Left ventricle myocardium superior (tissue), 1 donor: ENCODE measurements at regions not wholly inside any gene's neighbourhood (a gene's known extent, or its start where the extent isn't known, plus 50 kb on each side); places are given as distances from the start of the nearest gene placed in this dataset.
"Not testable (repeated sequence)": the region's sequence is repeated elsewhere in the genome, so short reads cannot be mapped to it uniquely, and the experiment has no call there.

ENCODE experiments used
- ATAC-seq: fragments of 200-7000 bp; cut with Tn5 transposase; one replicate; pipeline ENCODE4 v1.9.1; 2020; ENCODE audit warnings: mild to moderate bottlenecking, moderate library complexity
- DNase-seq: peaks from one replicate; pipeline ENCODE4 v3.0.0-alpha.2; 2020
- intact Hi-C: fragments of 100-400 bp; cut with micrococcal nuclease; formaldehyde crosslinking; loops from one replicate; pipeline ENCODE4 v1.11.0; 2022
- donor health status: DM: no; HTN: yes; CAD: no; lungs with severe emphysema.

DNA sequence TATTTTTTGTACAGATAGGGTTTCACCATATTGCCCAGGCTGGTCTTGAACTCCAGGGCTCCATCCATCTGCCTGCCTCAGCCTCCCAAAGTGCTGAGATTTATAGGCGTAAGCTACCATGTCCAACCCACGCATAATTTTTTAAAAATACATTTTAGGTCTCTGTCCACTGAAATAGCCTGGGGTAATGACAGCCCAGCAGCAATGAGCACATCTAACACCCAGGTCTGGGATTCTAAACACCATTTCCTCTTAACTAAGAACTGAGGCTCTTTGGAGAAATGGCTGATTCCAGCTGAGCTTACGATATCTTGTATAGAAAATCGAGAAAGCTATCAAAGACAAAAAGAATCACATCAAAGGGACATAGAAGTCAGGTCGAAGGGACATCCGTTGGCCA, 245.3 kb downstream of the PARN start:
- no peak for ATAC-seq
- intact Hi-C loops = no loop called here
- no peak for DNase-seq

DNA sequence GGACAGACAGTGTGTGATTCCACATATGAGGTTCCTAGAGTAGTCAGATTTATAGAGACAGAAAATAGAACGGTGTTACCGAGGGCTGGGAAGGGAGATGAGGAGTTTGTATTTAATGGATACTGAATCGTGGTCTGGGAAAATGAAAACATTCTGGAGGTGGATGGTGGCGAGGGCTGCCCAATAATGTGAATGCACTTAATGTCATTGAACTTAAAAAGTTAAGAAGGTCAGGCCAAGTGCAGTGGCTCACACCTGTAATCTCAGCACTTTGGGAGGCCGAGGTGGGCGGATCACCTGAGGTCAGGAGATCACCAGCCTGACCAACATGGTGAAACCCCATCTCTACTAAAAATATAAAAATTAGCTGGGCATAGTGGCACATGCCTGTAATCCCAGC, 246.2 kb downstream of the PARN start:
- intact Hi-C loops, DNase-seq, ATAC-seq: not testable (repeated sequence)

DNA sequence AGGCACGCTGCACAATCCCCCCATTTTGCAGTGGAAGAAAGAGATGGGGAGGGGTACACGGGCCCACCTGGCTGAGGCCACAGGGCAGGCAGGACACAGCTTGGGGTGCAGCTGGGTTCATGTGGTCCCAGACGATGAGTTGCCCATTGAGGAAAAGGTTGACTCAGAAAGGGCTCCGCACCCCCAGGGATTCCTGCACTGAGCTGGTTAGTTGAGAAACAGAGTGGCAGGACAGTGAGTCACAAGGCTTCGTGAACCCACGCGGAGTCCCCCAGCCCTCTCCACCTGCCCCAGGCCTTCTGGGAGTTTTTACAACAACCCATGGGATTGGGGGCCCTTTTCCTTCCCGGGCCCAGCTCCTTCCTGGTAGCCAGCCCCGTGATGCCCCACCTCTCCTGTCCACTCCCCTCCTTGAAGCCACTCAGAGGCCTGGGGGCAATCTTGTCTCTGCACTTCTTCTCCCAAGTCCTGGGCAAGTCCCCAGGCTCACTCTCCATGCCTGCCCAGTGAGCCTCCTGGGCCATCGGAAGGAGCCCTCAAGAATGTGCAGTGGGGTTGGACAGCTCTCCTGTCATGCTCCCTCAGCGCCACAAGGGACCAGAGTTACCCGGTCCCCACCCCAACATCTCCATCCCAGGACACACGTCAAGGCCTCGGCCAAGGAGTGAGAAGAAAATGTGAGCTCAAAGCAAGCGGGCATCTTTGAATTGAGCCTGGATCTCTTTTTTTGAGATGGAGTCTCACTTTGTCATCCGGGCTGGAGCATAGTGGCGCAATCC, 251.2 kb downstream of the PARN start:
- no peak for DNase-seq
- no peak for ATAC-seq
- intact Hi-C loops = no loop called here

GRCh38 chr16:14378131-14378551, 251.9 kb downstream of the PARN start:
- no peak for DNase-seq
- no peak for ATAC-seq
- intact Hi-C loops = no loop called here

- no peak for ATAC-seq
- DNase-seq = no peak
- intact Hi-C loops = no loop called here
These were observed 252.7 kb downstream of the PARN start for GRCh38 chr16:14377326-14377725.

DNA sequence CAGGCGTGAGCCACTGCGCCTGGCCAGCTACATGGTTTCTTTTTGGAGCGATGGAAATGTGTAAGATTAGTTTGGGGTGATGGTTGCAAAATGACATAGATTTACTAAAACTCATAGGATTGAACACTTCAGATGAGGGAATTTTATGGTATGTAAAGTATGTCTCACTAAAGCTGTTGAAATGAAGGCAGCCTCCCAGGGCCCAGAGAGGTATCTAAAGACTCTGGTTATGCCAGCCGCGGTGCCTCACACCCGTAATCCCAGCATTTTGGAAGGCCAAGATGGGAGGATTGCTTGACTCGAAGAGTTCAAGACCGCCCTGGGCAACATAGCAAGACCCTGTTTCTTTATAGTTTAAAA, 254.9 kb downstream of the PARN start:
- DNase-seq (no peak), ATAC-seq (no peak)
- intact Hi-C loops = no loop called here

GRCh38 chr16:14374451-14375131, 255.5 kb downstream of the PARN start:
- ATAC-seq = no peak
- intact Hi-C loops = no loop called here
- DNase-seq = no peak

- ATAC-seq (no peak), DNase-seq (no peak)
These were observed 256.2 kb downstream of the PARN start for GRCh38 chr16:14373896-14374295.

GRCh38 chr16:14373406-14373805, 256.7 kb downstream of the PARN start:
- DNase-seq = no peak
- no peak for ATAC-seq
- intact Hi-C loops = no loop called here

More at GRCh38 chr16:14373896-14374295, 256.2 kb downstream of the PARN start:
- intact Hi-C loops = no loop called here

DNA sequence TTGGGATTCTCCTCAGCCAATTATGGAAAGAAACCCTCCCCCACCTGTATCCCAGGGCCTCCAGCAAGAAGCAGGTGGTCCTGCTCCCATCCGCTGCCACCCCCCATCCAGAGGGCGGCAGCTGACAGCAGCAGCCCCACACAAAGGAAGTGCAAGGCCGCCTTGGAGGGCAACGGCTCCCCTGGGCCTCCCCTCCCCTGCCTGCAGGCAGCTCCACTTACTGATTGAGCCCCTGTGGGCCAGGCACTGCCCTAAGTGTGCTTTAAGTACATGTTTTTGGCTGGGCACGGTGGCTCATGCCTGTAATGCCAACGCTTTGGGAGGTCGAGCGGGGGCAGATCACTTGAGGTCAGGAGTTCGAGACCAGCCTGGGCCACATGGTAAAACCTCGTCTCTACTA, 257.6 kb downstream of the PARN start:
- intact Hi-C loops = no loop called here
- ATAC-seq = no peak
- no peak for DNase-seq

- intact Hi-C loops = no loop called here
- ATAC-seq = no peak
- no peak for DNase-seq
These were observed 258.2 kb downstream of the PARN start for GRCh38 chr16:14371778-14372431.

DNA sequence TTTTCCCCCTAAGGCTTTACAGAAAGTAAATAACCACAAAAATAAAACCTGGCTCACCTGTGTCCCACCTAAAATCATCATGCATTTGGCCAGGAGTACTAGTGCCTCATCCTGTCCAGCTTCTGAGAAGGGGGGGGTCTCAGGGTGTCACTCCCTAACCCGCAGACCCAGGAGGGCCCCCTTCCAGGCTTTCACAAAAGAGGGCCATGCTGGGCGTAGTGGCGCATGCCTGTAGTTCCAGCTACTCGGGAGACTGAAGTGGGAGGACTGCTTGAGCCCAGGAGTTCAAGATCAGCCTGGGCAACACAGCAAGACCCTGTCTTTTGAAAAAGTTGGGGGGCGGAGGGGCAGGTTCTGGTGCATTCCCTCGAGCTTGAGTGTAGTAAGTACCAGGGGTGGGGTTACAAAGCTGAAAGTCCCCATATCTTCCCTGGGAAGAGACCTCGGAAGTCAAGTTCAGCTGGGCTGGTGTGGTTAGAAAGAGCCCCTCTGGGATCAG, 259.3 kb downstream of the PARN start:
- intact Hi-C loops = no loop called here
- ATAC-seq (no peak), DNase-seq (no peak)

DNA sequence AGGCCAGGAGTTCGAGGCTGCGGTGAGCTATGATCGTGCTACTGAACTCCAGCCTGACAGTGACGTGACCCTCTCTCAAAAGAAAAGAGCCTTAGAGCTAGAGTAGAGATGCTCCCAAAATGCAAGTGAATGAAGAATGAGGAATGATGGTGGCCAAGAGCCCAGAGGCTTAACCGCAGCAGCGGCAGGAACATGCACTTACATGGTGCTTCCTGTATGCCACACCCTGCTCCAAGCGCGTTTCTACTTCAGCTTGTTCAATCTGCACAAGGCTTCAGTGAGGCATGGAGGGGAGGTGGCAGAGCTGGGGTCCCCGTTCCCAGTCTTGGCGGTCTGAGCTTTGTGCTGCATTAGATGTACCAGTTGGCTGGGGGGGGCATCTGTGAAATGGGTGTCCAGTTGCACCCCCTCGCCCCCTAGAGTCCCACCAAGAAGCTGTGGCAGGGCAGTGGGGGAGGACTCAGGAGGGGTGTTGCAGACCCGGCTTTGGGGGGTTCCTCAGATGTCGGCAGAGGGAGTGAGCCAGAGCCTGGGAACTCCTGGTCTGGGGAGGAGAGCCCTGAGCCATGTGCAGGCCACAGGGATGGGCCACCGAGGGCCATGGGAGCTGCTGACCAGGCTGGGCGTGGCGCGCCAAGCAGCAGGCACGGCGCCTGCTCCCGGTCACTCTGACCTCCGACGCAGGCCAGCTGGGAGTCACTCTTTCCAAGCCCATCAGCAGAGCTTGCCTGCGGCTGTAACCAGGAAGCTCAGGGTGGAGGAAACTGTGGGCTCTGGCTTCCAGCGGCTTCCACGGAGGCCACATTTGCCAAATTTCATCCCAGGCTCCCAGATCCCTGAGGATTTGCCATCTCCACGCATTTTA, 260.1 kb downstream of the PARN start:
- intact Hi-C loops = no loop called here
- ATAC-seq (peak; percentile 87), DNase-seq (peak; percentile 76)

DNA sequence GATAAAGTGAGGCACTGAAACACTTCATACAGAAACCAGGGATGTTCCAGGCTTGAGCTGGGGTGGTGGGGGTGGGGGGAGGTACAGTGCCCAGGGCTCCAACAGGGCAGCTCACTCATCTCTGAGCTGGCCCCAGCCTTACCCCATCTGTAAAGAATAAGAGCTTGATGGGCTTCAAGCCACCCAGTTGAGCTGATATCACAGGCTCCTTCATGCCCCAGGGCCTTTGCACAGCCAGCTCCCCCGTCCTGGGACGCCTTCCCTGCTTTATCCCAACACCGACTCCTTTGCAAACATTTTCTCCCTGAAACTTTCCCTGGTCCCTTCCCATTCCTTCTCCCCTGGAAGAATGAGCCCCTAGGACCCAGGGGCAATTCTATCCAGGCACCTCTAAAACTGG, 261.7 kb downstream of the PARN start:
- intact Hi-C loops = no loop called here
- DNase-seq = no peak

GRCh38 chr16:14366974-14367707, 262.9 kb downstream of the PARN start:
- ATAC-seq = no peak
- intact Hi-C loops = no loop called here
- DNase-seq = no peak

More for the DNA sequence above, 261.7 kb downstream of the PARN start:
- ATAC-seq = no peak

DNA sequence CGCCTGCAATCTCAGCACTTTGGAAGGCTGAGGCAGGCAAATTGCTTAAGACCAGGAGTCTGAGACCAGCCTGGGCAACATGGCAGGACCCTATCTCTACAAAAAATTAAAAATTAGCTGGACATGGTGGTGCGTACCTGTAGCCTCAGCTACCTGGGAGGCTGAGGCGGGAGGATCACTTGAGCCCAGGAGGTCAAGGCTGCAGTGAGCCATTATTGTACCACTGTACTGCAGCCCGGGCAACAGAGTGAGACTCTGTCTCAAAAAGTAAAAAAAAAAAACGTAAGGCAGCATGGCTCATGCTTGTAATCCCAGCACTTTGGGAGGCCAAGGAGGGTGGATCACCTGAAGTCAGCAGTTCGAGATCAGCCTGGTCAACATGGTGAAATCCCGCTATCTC, 263.6 kb downstream of the PARN start:
- intact Hi-C loops = no loop called here
- DNase-seq = no peak
- no peak for ATAC-seq

DNA sequence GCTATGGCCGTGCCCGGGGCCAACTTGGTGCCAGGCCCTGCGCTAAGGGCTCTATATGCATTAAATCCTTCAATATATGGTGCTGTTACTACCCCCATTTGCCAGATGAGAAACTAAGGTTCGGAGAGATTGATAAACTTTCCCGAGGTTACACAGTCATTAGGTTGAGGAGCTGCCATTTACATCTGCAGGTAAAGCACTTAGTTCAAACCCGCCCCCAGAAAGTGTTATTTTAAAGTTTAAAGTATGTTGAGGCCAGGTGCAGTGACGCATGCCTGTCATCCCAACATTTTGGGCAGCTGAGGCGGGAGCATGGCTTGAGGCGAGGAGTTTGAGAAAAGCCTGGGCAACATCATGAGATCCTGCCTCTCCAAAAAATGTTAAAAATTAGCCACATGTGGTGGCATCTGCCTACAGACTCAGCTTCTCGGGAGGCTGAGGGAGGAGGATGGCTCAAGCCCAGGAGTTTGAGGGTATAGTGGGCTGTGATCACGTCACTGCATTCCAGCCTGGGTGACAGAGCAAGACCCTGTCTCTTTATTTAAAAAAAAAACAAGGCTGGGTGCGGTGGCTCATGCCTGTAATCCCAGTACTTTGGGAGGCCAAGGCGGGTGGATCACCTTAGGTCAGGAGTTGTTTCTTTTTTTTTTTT, 264.7 kb downstream of the PARN start:
- ATAC-seq (no peak), DNase-seq (no peak)
- intact Hi-C loops = no loop called here
